HG02973 (cell line): ENCODE measurements at regions not wholly inside any gene's neighbourhood (a gene's known extent, or its start where the extent isn't known, plus 50 kb on each side); places are given as distances from the start of the nearest gene placed in this dataset.

Experiments used
- ATAC-seq: cut with Tn5 transposase; IDR thresholded peaks from one replicate; pipeline ENCODE4 v1.9.1; 2021; ENCODE audit warnings: moderate library complexity; ENCODE audit not compliant: unreplicated experiment

- ATAC-seq, result peak; percentile 58
These were observed 122.8 kb upstream of the MAP3K1 start for GRCh38 chr5:56692359-56693219.

- ATAC-seq, result no peak
These were observed 126.9 kb upstream of the MAP3K1 start for GRCh38 chr5:56688402-56688801.

GRCh38 chr5:56686337-56687195 lies 128.8 kb upstream of the MAP3K1 start:
- peak; percentile 49 for ATAC-seq

- ATAC-seq, result no peak
These were observed 129.7 kb upstream of the MAP3K1 start for GRCh38 chr5:56685503-56686217.

GRCh38 chr5:56684159-56684558 lies 131.2 kb upstream of the MAP3K1 start:
- ATAC-seq, result no peak

- ATAC-seq, result no peak
These were observed 131.6 kb upstream of the MAP3K1 start for GRCh38 chr5:56683733-56684132.

GRCh38 chr5:56683281-56683680 lies 132.1 kb upstream of the MAP3K1 start:
- ATAC-seq, result no peak

- no peak for ATAC-seq
These were observed 134.0 kb upstream of the MAP3K1 start for GRCh38 chr5:56681346-56681745.

GRCh38 chr5:56680731-56681130 lies 134.6 kb upstream of the MAP3K1 start:
- ATAC-seq, result no peak

GRCh38 chr5:56677690-56678305 lies 137.6 kb upstream of the MAP3K1 start:
- ATAC-seq, result no peak

- no peak for ATAC-seq
These were observed 139.1 kb upstream of the MAP3K1 start for GRCh38 chr5:56676091-56676768.

GRCh38 chr5:56674441-56674840 lies 140.9 kb upstream of the MAP3K1 start:
- no peak for ATAC-seq

GRCh38 chr5:56673171-56673570 lies 142.2 kb upstream of the MAP3K1 start:
- ATAC-seq, result no peak

GRCh38 chr5:56671571-56671970 lies 143.8 kb upstream of the MAP3K1 start:
- no peak for ATAC-seq

- no peak for ATAC-seq
These were observed 144.4 kb upstream of the MAP3K1 start for GRCh38 chr5:56670916-56671315.

GRCh38 chr5:56669534-56670483 lies 145.5 kb upstream of the MAP3K1 start:
- ATAC-seq, result peak; percentile 98

GRCh38 chr5:56668996-56669395 lies 146.4 kb upstream of the MAP3K1 start:
- ATAC-seq, result no peak

GRCh38 chr5:56667692-56668091 lies 147.7 kb upstream of the MAP3K1 start:
- ATAC-seq, result no peak

GRCh38 chr5:56666901-56667300 lies 148.4 kb upstream of the MAP3K1 start:
- ATAC-seq, result no peak
